GM21717 (cell line): ENCODE measurements at regions not wholly inside any gene's neighbourhood (a gene's known extent, or its start where the extent isn't known, plus 50 kb on each side); places are given as distances from the start of the nearest gene placed in this dataset.
"Not testable (repeated sequence)": the region's sequence is repeated elsewhere in the genome, so short reads cannot be mapped to it uniquely, and the experiment has no call there.

Experiments
- ATAC-seq: cut with Tn5 transposase; IDR thresholded peaks from one replicate; pipeline ENCODE4 v1.9.1; 2021; ENCODE audit warnings: mild to moderate bottlenecking, moderate library complexity; ENCODE audit not compliant: unreplicated experiment

GRCh38 chr12:131213896-131214442 lies 260.3 kb downstream of the ADGRD1 start:
- no peak for ATAC-seq

GRCh38 chr12:131214936-131215335 lies 261.2 kb downstream of the ADGRD1 start:
- ATAC-seq: not testable (repeated sequence)

- ATAC-seq: not testable (repeated sequence)
Observed at GRCh38 chr12:131216587-131216986, 262.9 kb downstream of the ADGRD1 start.

GRCh38 chr12:131217024-131217586 lies 263.4 kb downstream of the ADGRD1 start:
- no peak for ATAC-seq

GRCh38 chr12:131218026-131218922 lies 264.6 kb downstream of the ADGRD1 start:
- no peak for ATAC-seq

- no peak for ATAC-seq
Observed at GRCh38 chr12:131218923-131219669, 265.4 kb downstream of the ADGRD1 start.

GRCh38 chr12:131219670-131220330 lies 266.1 kb downstream of the ADGRD1 start:
- no peak for ATAC-seq

GRCh38 chr12:131220331-131220685 lies 266.6 kb downstream of the ADGRD1 start:
- ATAC-seq: no peak

GRCh38 chr12:131221061-131221956 lies 267.6 kb downstream of the ADGRD1 start:
- no peak for ATAC-seq

GRCh38 chr12:131221957-131222328 lies 268.2 kb downstream of the ADGRD1 start:
- ATAC-seq: no peak

- ATAC-seq: peak; percentile 49
Observed at GRCh38 chr12:131222329-131223139, 268.8 kb downstream of the ADGRD1 start.

- no peak for ATAC-seq
Observed at GRCh38 chr12:131223171-131223761, 269.6 kb downstream of the ADGRD1 start.

GRCh38 chr12:131223791-131224225 lies 270.1 kb downstream of the ADGRD1 start:
- no peak for ATAC-seq

- not testable (repeated sequence) for ATAC-seq
Observed at GRCh38 chr12:131224226-131225065, 270.7 kb downstream of the ADGRD1 start.

GRCh38 chr12:131225066-131225380 lies 271.3 kb downstream of the ADGRD1 start:
- ATAC-seq: not testable (repeated sequence)

GRCh38 chr12:131226345-131227265 lies 272.9 kb downstream of the ADGRD1 start:
- no peak for ATAC-seq

- not testable (repeated sequence) for ATAC-seq
Observed at GRCh38 chr12:131227641-131228040, 273.9 kb downstream of the ADGRD1 start.
